ENCODE measurements at regions not wholly inside any gene's neighbourhood (a gene's known extent, or its start where the extent isn't known, plus 50 kb on each side); places are given as distances from the start of the nearest gene placed in this dataset.

- no peaks in the 10 kb centered on the region for H3K9me3 ChIP-seq (replicated peaks; ENCODE audit: control insufficient read depth, insufficient read depth, low read depth, low read length)
- H3K27ac ChIP-seq (ENCODE audit: extremely low read depth, low read depth, low read length) = no peak overlapping the region
- H3K4me3 ChIP-seq = no peak overlapping the region
- 0% methylated on average over 5 of the region's 5 CpGs for WGBS (ENCODE audit: insufficient coverage, low coverage, missing lambda C conversion rate)
- DNase-seq (ENCODE audit: extremely low read depth in 1 of 4, low spot score in 3 of 4) (peak in 2 of 4 experiments; percentile 17 to 54), ATAC-seq (no peak), FAIRE-seq (peak; percentile 73)
- H3K36me3 ChIP-seq (ENCODE audit: control insufficient read depth, insufficient read depth, low read length) = no peaks in the 10 kb centered on the region
- in situ Hi-C loops (cut with MboI) = no loop called here
- H3K79me2 ChIP-seq (ENCODE audit: control insufficient read depth, insufficient read depth, low read length) = no peaks in the 10 kb centered on the region
- ChIA-PET POLR2A (no interaction called here), CTCF (ENCODE audit: low intra/inter-chr PET ratio) (no interaction called here)
- no peaks in the 10 kb centered on the region for H3K27me3 ChIP-seq (ENCODE audit: control insufficient read depth in 2 of 2, insufficient read depth in 2 of 2, low read length in 2 of 2)
- no peaks in the 10 kb centered on the region for H3K4me1 ChIP-seq (replicated peaks in 1 of 2; ENCODE audit: control insufficient read depth in 2 of 2, insufficient read depth in 2 of 2, low read length in 2 of 2)
- intact Hi-C loops (cut with micrococcal nuclease) = loop anchor here (5.0 to 10.0 kb wide), 3 partner anchors 728 to 1335 kb away; no protein-coding TSS in a partner anchor
- no peaks in the 10 kb centered on the region for H4K20me1 ChIP-seq (replicated peaks; ENCODE audit: control insufficient read depth, insufficient read depth, low read length)
- H3K4me2 ChIP-seq (ENCODE audit: insufficient read depth, low read length) = no peak overlapping the region
- BruUV-seq (replicated peaks) = no TSS peak
- no peak overlapping the region for H2AFZ ChIP-seq (ENCODE audit: low read depth, low read length)
- H3K9ac ChIP-seq (ENCODE audit: insufficient read depth in 1 of 2, low read depth in 2 of 2, low read length in 2 of 2) = no peak overlapping the region
- no peaks in the 10 kb centered on the region for H3K9me1 ChIP-seq (ENCODE audit: control insufficient read depth, insufficient read depth, low read length)
- TF ChIP-seq ZNF507 (tag; conservative IDR thresholded peaks at IDR 0.05) = no peak
- peak; percentile 51; the same call in 1 of the 2 replicates for TF ChIP-seq REST (IDR thresholded peaks at IDR 0.05; ENCODE audit: borderline replicate concordance)
- no peak for TF ChIP-seq REST (CRISPR knock-in tag; IDR thresholded peaks at IDR 0.05; ENCODE audit: low read depth)
- TF ChIP-seq CTCF (IDR thresholded peaks at IDR 0.05 in 2 of 3, conservative IDR thresholded peaks at IDR 0.05 in 1 of 3; ENCODE audit: insufficient read depth in 2 of 3, low read depth in 1 of 3, low read length in 3 of 3) = peak; percentile 8 to 68 (median 30); a peak in 3 of 6 replicates
- peak; percentile 86 to 87 for TF ChIP-seq RAD21 (CRISPR knock-in tag; conservative IDR thresholded peaks at IDR 0.05 in 1 of 2, IDR thresholded peaks at IDR 0.05 in 1 of 2)
- TF ChIP-seq DEAF1 (CRISPR knock-in tag; IDR thresholded peaks at IDR 0.05) = peak; percentile 75
- 0 out of 2 replicates have a peak, but pooled peaks have one; percentile 36 for TF ChIP-seq SMC3 (conservative IDR thresholded peaks at IDR 0.05; ENCODE audit: insufficient read depth, low read depth, low read length)
Observed at GRCh38 chr21:15592271-15592860, 137.4 kb upstream of the USP25 start.
